Stimulated activated CD8-positive, alpha-beta memory T cell treated with anti-CD3 and anti-CD28 coated beads, Interleukin-4, amount 100 ng/mL, for 48 hours (primary cell): ENCODE measurements at regions not wholly inside any gene's neighbourhood (a gene's known extent, or its start where the extent isn't known, plus 50 kb on each side); places are given as distances from the start of the nearest gene placed in this dataset.

ENCODE experiments used
- DNase-seq: peaks from one replicate; pipeline ENCODE4 v3.0.0-alpha.2; 2020

DNA sequence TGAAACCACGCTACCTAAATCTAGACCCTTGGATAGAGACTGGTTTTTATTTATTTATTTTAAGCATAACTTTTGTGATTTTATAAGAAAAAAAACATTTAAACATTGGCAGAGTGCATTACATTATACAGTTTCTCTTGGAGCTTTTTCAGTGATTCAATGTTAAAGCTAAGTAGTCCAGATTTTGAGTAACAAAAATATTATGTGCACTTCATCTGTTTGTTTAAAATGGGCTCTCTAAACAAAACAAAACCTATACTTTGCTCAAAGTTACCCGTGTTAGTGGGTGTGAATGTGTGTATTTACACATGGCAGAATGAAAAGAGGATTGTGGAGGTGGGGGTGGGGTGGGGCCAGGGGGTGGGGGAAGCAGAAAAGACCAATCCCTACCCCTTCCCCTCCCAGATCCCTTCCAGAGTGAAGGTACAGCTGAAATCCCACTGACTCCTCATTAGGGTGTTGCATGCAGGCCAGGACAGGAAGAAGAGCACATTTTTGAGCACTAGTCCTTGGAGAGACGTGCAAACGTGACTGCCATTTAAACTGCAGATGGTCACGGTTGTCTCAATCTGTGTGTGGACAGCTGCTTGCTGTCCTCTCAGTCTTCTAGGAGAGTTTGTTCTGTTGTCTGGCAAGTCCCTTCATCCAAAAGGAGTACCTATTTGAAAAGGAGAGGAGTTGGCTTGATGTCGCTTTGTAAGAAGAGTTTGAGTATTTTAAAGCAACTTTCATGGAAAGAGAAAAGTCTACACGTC, 303.0 kb downstream of the ICOS start:
- no peak for DNase-seq

DNA sequence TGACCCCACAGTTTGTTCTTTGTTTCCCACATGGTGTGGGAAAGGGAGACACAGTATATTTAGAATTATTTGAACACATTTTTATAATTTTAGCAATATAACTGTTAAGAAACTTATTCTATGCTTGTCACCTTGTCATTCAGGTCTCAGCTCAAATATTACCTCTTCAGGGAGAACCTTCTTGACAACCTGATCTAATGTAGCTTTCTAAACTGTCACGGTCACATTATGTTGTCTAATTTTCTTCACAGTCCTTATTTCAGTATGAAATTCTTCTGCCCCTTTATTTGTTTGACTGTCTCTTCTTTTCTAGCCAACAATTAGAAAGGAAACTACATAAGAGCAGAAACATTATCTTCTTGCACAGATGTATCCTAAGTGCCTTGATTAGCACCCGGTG, 304.3 kb upstream of the PARD3B start:
- DNase-seq, result no peak

DNA sequence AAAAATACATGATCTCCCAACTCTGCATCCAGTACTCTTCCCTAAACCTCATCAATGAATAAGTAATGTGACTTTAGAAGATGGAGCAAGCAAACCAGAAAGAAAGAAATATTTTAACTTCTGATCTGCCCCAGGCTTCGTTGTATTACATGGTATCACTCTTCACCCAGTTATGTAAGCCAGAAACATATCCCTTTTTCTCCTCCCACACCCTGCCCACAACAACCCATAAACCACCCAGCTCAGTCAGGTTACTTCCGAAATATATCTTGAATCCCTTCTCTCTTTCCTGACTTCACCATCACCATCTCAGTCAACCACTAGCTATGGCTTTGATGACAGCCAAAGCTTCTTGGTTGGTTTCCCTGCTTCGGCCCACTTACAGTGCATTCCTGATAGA, 295.8 kb upstream of the PARD3B start:
- no peak for DNase-seq

DNA sequence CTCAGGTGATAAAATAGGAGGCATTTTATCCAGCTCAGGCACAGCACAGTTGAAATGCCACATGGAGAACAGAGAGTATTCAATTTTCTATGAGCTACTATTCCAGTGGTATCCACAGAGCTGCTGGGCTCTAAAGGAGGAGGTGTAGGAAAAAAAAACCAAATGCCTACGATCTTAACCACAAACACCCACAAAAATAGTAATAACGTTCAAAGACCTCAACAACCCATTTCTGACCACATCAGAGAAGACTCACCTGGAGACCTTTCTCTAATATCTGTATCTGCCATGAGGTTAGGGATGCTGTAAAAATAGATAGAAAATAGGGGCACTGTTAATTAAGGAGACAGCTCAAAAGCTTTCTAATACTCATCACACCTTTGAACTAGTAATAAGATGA, 294.6 kb upstream of the PARD3B start:
- no peak for DNase-seq

DNA sequence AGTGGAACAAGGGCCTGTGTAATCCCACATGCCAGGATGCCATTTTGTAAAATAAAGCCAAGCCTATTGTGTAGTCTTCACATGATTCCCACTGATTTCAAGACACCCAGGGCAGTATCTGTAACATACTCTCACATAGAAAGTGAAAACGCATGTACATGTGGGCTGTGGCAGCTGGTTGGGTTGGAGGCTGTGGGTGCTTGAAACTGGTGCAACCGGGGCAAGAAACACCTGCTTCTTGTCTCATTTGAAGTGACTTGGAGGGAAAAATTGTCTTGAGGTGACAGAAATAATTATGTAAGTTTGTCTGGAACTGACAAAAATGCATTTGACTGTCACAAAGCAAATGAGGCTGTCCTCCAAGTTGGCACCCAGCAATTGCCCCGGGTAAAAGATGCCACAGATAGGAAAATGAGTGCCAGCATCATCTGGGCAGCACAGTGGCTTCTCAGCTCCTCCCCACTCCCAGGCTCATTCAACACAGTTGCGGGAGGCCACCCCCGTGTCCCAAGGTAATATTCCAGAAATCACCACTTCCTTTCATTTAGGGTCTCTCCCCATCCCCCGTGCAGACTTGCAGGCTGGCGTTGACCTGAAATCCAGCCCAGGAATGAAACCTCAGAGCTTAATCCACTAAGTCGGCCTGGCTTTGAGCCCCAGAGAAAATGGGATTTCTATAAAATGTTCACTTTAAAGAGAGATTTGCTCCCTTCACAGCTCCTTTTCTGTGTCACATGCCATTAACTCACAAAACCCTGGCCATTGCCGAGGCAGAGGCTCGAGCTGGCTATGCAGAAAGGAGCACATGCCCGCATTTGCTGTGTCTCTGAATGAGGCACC, 293.9 kb upstream of the PARD3B start:
- no peak for DNase-seq

DNA sequence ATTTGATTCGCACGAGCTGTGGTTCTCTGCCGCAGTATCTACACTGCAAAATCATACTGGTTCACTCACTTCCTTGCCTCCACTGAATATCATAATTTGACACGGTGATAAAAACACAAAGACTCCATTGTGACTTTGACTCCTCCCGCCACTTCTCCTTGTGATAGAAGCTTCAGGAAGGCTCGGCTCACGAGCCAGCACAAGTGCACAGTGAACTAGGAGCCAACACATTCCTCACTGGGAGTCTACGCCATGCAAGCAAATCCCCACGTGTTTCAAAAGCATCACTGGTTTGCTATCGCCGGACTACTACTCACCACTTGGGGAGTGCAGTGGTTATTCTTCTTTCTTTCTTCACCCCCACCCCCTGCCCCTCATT, 293.3 kb upstream of the PARD3B start:
- no peak for DNase-seq

DNA sequence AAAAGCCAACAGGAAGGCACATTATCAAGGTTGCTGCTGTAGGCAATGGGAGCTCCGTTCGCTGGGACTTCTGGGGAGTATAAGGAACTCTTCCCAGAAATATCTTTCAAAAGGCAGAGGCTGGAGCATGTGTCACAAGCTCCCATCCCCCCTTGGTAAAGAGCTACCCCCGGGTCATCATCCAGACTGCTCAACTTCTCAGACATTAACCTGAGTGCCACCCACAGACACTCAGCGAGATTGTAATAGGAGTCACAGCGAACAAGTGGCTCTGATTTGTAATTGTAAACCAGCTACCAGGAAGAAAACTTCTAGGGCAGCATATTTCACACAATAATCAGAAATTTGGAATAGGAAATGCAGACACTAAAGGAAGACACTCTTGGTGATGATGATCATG, 290.2 kb upstream of the PARD3B start:
- no peak for DNase-seq

DNA sequence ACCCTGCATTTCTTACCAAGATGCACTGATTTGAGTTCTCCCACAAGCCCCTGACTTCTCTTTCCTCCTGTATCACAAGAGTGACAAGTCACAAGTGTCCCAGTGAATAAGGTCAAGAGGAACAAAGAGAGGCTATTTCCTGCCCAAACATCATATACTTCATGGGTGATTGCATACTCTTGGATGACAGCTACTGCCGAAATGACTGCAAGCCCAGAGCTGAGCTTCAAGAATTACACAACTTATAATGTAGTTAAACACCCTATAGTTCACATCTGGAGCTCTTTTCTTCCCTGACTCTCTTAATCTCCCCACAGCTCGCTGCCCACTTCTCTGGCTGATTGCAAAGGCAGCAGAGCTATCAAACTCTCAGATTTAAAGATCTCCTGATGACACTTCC, 289.7 kb upstream of the PARD3B start:
- no peak for DNase-seq

DNA sequence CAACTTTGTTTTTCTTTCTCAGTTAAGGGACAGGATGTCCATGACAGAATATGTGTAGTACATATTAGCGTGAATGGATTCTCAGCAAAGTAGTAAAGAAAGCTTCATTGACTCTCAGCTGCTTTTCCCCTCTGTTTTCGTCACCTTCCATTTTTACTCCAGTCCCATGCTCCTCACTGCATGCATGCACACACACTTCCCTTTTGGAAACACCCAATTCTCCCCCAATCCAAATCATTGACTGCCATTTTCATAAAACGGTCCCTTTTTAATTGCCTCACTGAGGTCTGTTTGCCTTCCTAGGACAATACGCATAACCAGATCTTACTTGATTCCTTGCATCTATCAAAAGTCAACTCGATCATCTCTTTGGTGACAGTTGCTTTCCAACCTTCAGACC, 287.5 kb upstream of the PARD3B start:
- DNase-seq, result no peak

DNA sequence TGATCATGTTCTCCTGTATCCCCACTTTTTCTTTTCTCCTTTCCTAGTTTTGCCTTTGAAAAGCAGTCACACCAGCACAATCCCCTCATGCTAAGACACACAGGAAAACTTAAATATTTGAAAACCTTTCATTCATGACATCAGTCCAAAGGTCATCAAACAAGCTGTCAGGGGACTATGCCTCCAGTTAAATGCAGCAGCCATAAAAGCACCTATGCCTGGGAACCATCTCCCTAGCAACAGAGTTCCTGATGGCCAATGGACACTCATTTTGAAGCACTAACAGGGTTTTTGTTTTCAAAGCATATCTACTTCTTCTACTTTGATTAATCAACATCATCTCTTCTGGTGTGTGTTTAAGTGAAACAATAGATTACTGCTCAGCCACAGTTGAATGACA, 286.4 kb upstream of the PARD3B start:
- DNase-seq, result no peak

DNA sequence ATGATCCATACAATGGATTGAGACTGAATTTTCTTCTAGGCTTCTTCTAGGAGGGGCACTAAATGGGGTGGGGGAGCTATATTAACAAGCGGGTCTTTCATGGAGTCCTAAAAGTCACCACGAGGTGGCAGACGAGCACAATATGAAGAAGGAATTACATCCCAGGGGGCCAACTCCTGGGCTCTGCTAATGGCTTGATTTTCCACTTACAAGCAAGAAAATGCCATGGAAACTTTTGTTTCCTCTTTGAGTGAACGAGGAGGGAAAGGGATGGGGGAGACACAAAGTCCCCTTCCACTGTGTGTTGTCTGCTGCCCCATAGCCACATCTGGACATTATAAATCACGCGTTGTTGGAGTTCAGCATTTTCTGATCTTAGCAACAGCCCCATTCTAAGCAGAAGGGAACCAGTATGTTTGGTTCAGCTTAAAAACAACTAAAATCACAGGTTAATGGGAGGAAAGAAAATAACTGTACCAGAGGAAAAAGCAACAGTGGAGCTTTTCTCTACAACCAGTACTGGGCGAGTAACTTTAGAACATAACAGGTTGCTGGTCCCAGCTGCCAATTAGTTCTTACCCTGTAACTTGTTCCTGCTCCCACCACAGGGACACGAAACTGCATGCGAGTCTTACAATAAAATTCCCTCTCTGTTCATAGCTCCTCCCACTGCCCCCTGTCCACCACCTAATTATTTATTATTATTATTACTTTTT, 285.0 kb upstream of the PARD3B start:
- DNase-seq, result peak; percentile 62

DNA sequence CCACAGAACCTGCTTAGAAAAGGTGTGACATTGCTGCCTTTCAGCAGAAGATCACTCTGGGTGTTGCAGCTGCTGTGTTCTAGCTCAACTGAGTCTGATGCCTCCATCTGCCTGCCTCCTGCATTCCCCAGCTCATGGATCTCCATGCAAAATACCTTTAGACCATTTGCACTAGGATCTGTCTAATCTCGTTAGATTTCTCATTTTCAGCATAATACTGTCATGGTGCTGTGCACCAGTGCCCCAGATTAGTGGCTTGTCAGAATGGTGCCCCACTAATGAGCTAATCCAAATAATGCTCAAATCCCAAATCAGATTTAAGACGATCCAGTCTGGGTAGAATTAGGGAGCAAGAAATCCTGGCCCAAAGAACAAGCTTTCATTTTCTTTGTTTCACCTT, 284.4 kb upstream of the PARD3B start:
- no peak for DNase-seq

DNA sequence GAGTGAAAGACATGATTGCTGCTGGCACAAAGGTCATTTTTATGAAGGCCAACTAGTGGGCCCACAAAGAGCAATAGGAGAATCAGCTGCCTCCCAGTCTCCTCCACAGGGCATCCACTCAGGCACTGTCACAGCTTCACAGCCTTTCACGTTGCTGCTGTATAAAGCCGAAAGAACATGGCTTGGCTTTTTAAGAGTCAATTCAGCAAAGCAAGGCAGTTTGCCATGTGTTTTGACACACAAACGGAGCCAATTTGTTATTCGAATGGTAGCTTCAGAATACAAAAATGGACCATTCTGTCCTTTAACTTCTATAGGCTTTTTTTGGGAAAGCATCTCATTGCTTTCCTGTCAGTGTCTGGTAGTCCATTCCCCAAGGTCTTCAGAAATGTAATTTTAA, 283.4 kb upstream of the PARD3B start:
- no peak for DNase-seq

DNA sequence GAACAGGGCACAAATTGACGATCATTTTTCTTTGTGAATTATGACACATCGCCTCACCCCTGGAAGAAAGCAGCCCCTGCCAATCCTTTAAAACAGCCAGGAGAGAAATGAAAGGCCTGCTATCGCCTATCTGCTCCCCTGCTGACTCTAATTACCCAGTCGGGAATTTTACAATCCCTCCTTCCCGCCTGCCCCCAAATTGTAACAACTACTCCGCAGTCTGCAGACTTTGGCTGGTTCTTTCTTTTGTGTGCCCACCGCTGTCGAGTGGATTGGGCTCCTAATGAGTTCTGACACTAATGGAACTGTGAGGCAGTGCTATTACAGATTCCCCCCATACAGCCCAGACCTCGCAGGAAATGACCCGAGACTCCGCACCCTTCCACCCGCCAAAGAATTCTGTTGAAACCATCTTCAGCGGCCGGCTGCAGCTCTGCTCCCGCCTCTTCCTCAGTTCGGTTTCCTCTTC, 281.2 kb upstream of the PARD3B start:
- DNase-seq, result no peak

DNA sequence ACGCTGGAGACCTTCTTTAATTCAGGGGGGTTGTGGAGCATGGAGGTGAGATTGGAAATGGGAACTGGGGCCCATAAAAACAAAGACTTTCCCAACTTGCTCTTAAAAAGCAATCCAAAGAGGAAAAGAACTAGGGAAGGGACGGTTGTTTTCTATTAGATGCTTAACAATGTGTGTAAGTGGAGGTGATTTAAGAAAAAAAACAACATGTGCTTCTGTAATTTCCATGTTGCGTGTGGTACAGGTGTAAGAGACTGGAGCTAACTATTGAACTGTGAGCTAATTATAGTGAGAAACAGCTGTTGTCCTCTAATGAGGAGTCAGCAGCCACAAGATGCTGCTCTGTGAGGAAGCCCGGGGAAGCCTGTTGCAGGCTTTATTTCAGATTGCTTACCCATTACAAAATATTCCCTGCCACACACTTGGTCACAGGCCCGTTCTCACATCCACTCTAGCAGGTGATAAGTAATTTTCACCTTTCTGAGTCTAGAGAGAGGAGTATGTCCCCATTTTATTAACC, 280.6 kb upstream of the PARD3B start:
- no peak for DNase-seq

DNA sequence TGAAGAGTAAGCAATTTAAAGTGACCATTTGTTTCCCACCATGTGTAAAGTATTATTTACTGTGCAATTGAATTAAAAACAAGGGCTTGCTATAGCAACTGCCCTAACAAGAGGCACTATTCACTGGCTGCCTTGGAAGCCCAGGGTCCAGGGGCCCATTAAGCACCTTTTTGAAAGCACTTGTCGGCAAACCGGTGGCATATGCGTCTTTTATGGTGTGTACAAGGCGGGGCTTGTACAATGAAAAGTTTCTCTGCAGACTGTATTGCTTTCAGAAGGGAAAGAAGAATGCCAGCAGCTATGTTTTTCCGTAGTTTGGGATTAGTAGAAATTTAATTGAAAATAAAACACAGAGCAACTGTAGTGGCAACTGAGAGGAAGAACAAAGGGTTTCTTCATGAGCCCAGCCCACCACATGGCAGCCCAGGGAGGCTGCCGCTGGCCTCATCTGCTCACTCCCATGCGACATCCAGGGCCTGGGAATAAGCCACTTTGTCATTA, 279.5 kb upstream of the PARD3B start:
- no peak for DNase-seq

DNA sequence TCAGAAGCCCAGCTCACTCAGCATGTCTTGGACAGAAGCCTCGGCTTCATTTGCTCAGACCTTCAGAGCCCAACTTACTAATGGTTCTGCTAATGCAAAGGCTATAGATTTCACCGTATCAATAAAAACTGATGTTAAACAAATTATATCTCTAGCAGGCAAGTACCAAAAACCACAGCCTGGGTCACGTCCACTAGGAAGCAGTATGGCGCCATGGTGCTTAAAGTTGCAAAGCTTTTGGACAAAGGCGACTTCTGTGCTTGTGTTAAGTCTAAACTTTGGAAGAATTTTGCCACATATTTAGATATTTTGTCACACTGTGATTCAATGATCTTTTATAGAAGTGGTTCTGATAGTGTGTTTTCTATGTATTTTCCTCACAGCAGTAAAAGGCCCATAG, 276.8 kb upstream of the PARD3B start:
- DNase-seq, result no peak

DNA sequence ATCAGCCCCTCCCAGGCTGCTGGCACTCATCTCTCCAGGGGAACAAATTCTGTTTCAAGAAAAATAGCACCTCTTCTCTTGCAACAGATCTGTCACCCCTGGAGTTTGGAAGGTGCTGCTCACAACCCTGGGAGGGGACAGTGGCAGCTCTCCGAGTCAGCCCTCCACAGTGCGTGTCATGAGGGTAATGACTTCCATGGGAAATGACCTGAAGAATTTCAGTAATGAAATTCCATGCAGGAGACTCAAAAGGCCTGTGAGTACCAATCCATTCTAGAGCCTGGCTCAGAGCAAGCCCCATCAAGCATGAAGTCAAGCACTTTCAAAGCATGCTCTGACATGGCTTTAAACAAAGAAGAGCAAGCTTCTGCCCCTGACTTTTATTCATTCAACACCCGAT, 276.3 kb upstream of the PARD3B start:
- DNase-seq, result no peak

DNA sequence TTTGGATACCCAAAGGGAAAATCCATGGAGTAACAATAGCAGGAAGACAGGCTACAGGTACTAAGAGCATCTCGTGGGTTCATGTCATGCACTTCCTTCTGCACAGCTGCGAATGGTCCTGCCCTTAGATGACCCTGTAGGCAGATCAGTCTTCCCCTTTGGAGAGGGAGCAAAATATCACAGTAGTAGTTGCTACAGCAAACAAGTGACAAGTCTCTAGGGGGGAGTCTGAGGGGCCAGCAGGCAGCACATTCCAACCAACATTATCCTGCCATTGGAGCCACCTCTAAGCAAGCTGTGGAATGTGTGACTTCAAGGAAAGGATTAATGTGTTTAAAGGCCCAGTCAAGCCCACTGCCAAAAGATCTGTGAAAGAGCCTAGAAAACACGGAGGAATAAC, 273.2 kb upstream of the PARD3B start:
- DNase-seq, result no peak

DNA sequence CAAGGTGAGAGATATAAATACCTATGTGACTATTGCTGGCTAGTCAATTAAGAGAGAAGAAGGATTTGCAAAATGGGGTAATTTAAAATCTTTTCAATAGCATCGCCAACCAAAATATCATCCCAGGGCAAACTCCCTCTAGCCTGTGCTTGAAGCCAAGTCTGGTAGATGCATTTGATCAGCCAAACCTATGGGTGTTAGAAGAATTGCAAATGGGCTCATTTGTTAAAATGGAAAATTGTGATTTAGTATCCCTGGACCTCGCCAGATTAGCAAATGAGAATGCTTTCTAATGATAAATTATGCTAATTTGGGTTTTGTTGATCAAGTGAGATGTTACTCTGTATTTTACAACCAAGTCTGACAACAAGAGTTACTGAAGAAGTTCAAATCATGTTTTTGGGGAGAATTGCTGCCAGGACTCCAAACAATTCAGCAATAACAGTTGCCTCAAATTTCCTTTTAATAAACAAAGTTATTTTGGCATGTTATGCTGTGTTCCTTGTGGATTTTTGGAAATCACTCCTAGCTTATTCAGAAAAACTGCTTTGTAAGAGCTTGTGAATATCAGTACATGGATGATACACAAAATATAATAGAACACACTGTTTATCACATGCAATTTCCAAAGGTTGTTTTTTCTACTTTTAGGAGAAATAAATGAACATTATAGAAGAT, 272.5 kb upstream of the PARD3B start:
- no peak for DNase-seq

DNA sequence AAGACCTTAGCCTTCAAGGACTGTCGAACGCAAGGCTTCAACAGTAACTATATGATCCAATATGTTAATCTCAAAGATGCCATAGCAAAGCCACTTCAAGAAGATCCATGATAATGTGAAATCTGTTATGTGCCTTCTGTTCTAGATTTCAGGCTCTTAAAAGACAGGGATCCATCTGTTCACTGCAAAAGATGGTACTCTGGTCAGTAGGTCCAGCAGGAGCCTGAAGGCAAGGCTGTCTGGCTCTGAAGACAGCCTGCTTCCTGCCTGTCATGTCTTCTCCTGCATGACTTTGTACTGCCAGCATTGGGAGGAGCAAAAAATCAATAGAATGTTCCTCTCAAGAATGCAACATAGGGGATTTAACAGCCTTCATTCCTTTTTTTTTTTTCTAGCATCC, 270.8 kb upstream of the PARD3B start:
- DNase-seq, result no peak

DNA sequence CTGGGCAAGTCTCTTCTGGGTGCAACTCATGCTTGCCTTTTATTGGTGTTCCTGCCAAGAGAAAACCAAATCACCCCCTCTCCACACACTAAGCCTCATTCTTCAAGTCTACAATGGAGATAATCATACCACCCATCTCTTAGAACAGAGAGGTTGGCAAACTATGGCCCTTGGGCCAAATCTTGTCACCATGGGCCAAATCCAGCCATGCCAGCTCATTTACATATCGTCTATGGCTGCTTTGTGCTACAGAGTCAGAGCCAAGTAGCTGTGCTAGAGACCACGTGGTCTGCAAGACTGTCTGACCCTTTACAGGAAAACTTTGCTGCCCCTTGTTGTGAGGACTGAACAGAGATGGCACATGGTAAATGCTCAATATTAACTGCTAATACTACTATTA, 270.3 kb upstream of the PARD3B start:
- DNase-seq, result no peak

DNA sequence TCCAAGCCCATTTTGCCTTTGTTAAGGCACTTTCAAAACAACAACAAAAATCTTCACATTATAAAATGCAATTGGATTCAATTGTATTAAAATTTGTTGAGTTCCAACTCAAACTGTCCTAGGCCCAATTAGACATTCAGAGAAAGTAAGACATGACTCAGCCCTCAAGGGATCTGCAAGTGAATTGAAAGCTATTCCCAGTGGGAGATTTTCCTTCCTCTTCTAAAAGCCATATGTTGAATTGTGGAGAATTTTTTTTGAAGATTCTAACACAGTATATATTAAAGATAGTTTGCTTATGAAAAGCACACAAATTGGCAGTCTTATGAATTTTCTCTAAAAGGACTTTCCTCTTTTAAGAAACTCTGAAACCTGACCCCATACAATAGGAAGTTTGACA, 268.0 kb upstream of the PARD3B start:
- no peak for DNase-seq
